Fibroblast of lung (primary cell): ENCODE measurements at regions not wholly inside any gene's neighbourhood (a gene's known extent, or its start where the extent isn't known, plus 50 kb on each side); places are given as distances from the start of the nearest gene placed in this dataset.

Experiments
- CTCF ChIP-seq, 2 donors: IDR thresholded peaks in 1 of 2; conservative IDR thresholded peaks in 1 of 2; 1 replicate in 1 of 2; 2 replicates in 1 of 2; pipeline ENCODE4 v1.5.1; 2011 to 2012; ENCODE audit warnings: low read length in 2 of 2, control low read depth in 1 of 2, inconsistent platforms in 1 of 2, low read depth in 1 of 2, mild to moderate bottlenecking in 1 of 2
- EZH2 ChIP-seq: IDR thresholded peaks from 2 replicates; pipeline ENCODE4 v1.5.1; 2012; ENCODE audit warnings: low read length, control low read depth, mild to moderate bottlenecking; ENCODE audit errors: missing control alignments

DNA sequence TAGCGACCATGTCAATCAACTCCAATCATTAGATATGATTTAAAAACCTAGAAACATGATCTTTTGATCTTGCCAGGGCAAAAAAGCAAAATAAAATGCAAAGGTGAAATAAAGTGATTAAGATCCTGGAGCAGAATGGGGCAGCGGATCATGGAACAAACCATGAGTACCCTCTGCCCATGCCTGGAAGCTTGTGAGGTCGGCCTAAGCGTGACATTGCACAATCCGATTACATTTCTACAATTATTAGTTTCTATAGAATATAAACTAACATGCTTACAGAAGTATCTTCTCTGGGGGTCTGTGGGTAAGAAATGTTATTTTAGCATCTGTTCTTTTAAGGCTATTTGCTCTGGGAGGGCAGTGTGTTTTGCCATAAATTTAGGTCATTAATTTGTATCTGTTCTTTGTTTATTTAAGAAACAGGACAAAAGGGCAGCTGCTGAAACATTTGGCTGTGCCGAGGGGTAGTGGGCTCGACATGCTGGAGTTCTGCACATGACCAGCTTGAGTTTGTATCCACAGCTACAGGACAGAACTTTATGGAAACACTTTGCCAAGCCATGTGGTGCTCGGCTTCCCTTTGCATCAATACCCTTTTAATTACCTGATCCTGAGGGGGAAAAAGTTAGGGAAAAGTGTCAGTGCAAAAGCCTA is 55.9 kb downstream of the ZBTB18 start:
- TF ChIP-seq EZH2: no peak
- TF ChIP-seq CTCF (conservative IDR thresholded peaks at IDR 0.05 in 1 of 2, IDR thresholded peaks at IDR 0.05 in 1 of 2; ENCODE audit: low read depth in 1 of 2, low read length in 2 of 2): no peak
